ENCODE measurements at regions not wholly inside any gene's neighbourhood (a gene's known extent, or its start where the extent isn't known, plus 50 kb on each side); places are given as distances from the start of the nearest gene placed in this dataset.
"Not testable (repeated sequence)": the region's sequence is repeated elsewhere in the genome, so short reads cannot be mapped to it uniquely, and the experiment has no call there.

- H3K4me3 ChIP-seq = no peak overlapping the region
- H3K27me3 ChIP-seq = no peaks in the 10 kb centered on the region
- WGBS, 2 donors = 54% methylated on average over 2 of the region's 2 CpGs
- no peaks in the 10 kb centered on the region for H3K4me1 ChIP-seq
- H3K9me3 ChIP-seq = peaks cover 0 to 12% (median 0%) of the 10 kb centered on the region in 4 donors
- H3K27ac ChIP-seq = no peak overlapping the region
- TF ChIP-seq POLR2A (IDR thresholded peaks at IDR 0.05) = no peak
- no peak for TF ChIP-seq EP300 (IDR thresholded peaks at IDR 0.05)
- no peak for TF ChIP-seq CTCF (IDR thresholded peaks at IDR 0.05)
- no peaks in the 10 kb centered on the region for H3K36me3 ChIP-seq
- no peak for DNase-seq (ENCODE audit: low spot score in 2 of 2)
Observed at GRCh38 chr1:68908316-68908715, 411.4 kb upstream of the DEPDC1 start.

GRCh38 chr1:68916221-68916902 lies 419.5 kb upstream of the DEPDC1 start:
- peak in 1 of 2 donors; percentile 9 for DNase-seq (ENCODE audit: low spot score in 2 of 2)

GRCh38 chr1:68917456-68917855 lies 420.6 kb upstream of the DEPDC1 start:
- Histone ChIP-seq H3K36me3 (no peaks in the 10 kb centered on the region), H3K9me3 (no peaks in the 10 kb centered on the region), H3K4me1 (peaks cover 0 to 21% (median 0%) of the 10 kb centered on the region in 4 donors), H3K27ac (peak overlapping the region in 1 of 4 donors; percentile 52), H3K27me3 (no peaks in the 10 kb centered on the region), H3K4me3 (no peak overlapping the region)
- WGBS, 2 donors = 45 to 51% methylated on average over 5 of the region's 5 CpGs
- DNase-seq (ENCODE audit: low spot score in 2 of 2) = no peak
- TF ChIP-seq CTCF (IDR thresholded peaks at IDR 0.05) (no peak), POLR2A (IDR thresholded peaks at IDR 0.05) (no peak), EP300 (IDR thresholded peaks at IDR 0.05) (no peak)

More at GRCh38 chr1:68916221-68916902, 419.5 kb upstream of the DEPDC1 start:
- WGBS, 2 donors = 51 to 58% methylated on average over 4 of the region's 4 CpGs
- Histone ChIP-seq H3K27me3 (no peaks in the 10 kb centered on the region), H3K9me3 (no peaks in the 10 kb centered on the region), H3K36me3 (no peaks in the 10 kb centered on the region), H3K4me1 (peaks cover 0 to 21% (median 0%) of the 10 kb centered on the region in 4 donors), H3K4me3 (no peak overlapping the region), H3K27ac (peak overlapping the region in 2 of 4 donors; percentile 45 to 52)
- TF ChIP-seq CTCF (IDR thresholded peaks at IDR 0.05) = no peak
- no peak for TF ChIP-seq EP300 (IDR thresholded peaks at IDR 0.05)
- no peak for TF ChIP-seq POLR2A (IDR thresholded peaks at IDR 0.05)

- H3K27ac ChIP-seq = no peak overlapping the region
- H3K4me1 ChIP-seq = peaks cover 0 to 21% (median 0%) of the 10 kb centered on the region in 4 donors
- 53 to 73% methylated on average over 1 of the region's 1 CpG for WGBS, 2 donors
- H3K9me3 ChIP-seq = peaks cover 0 to 3% (median 0%) of the 10 kb centered on the region in 4 donors
- H3K27me3 ChIP-seq = no peaks in the 10 kb centered on the region
- TF ChIP-seq EP300 (IDR thresholded peaks at IDR 0.05) (no peak), POLR2A (IDR thresholded peaks at IDR 0.05) (no peak), CTCF (IDR thresholded peaks at IDR 0.05) (no peak)
- no peaks in the 10 kb centered on the region for H3K36me3 ChIP-seq
- H3K4me3 ChIP-seq = no peak overlapping the region
- DNase-seq (ENCODE audit: low spot score in 2 of 2) = no peak
Observed at GRCh38 chr1:68918563-68918962, 421.7 kb upstream of the DEPDC1 start.

GRCh38 chr1:68919075-68919474 lies 422.2 kb upstream of the DEPDC1 start:
- no peak for DNase-seq (ENCODE audit: low spot score in 2 of 2)
- Histone ChIP-seq H3K4me1 (peaks cover 0 to 21% (median 0%) of the 10 kb centered on the region in 4 donors), H3K4me3 (no peak overlapping the region), H3K27me3 (no peaks in the 10 kb centered on the region), H3K36me3 (no peaks in the 10 kb centered on the region), H3K9me3 (peaks cover 0 to 3% (median 0%) of the 10 kb centered on the region in 4 donors), H3K27ac (no peak overlapping the region)
- TF ChIP-seq POLR2A (IDR thresholded peaks at IDR 0.05) (no peak), EP300 (IDR thresholded peaks at IDR 0.05) (no peak), CTCF (IDR thresholded peaks at IDR 0.05) (no peak)
- WGBS, 2 donors = 53 to 71% methylated on average over 1 of the region's 1 CpG

- H3K27me3 ChIP-seq; H3K36me3 ChIP-seq; H3K4me3 ChIP-seq; H3K27ac ChIP-seq; DNase-seq (ENCODE audit: low spot score in 2 of 2); H3K4me1 ChIP-seq; H3K9me3 ChIP-seq: not testable (repeated sequence)
- 93 to 95% methylated on average over 27 to 29 of the region's 30 CpGs for WGBS, 2 donors
Observed at GRCh38 chr1:68923475-68924088, 426.7 kb upstream of the DEPDC1 start.
